Thyroid gland (tissue), 4 donors: ENCODE measurements at regions not wholly inside any gene's neighbourhood (a gene's known extent, or its start where the extent isn't known, plus 50 kb on each side); places are given as distances from the start of the nearest gene placed in this dataset.

ENCODE experiments used
- CTCF ChIP-seq, 6 experiments: fragments of 200-600 bp in 3 of 6; fragments of 450-650 bp in 3 of 6; sonication (generic) in 3 of 6; IDR thresholded peaks; one replicate each; pipeline ENCODE4 v1.5.1; 2016 to 2019; ENCODE audit warnings: antibody characterized with exemption in 6 of 6, mild to moderate bottlenecking in 2 of 6, inconsistent platforms in 1 of 6, moderate library complexity in 1 of 6
- POLR2A ChIP-seq, 2 donors: fragments of 450-650 bp; IDR thresholded peaks; one replicate each; pipeline ENCODE4 v1.6.1; 2017; ENCODE audit warnings: antibody characterized with exemption in 2 of 2, mild to moderate bottlenecking in 2 of 2, moderate library complexity in 1 of 2

GRCh38 chr17:68197997-68198930 is 49.6 kb upstream of the AMZ2 start:
- no peak for TF ChIP-seq CTCF (IDR thresholded peaks at IDR 0.05)
- TF ChIP-seq POLR2A (IDR thresholded peaks at IDR 0.05) = no peak
